ENCODE measurements at regions not wholly inside any gene's neighbourhood (a gene's known extent, or its start where the extent isn't known, plus 50 kb on each side); places are given as distances from the start of the nearest gene placed in this dataset.

DNA sequence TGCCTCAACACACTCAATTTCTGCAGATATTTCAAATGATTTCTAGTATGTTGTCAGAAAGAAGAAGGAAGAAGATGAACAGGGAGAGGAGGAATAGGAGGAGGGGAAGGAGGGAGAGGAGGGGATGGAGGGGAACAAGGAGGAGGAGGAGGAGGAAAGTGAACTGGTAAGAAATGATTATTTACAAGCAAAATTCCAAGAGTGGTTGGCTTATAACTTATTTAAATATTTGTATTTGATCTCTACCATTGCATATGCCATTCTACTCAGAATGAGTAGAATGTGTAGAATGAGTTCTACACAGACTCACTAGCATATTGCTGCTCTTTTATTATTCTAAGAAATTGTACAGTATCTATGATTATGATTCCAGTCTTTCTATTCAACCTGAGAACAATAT, 866.2 kb upstream of the DDX18 start:
- Histone ChIP-seq H3K9ac (ENCODE audit: low read depth, low read length, poor library complexity) (no peak overlapping the region), H2BK120ac (ENCODE audit: low read depth, low read length) (no peak overlapping the region), H3K27me3 (ENCODE audit: control insufficient read depth in 3 of 3, insufficient read depth in 3 of 3, low read depth in 1 of 3, low read length in 3 of 3) (no peaks in the 10 kb centered on the region), H3K4me1 (ENCODE audit: control insufficient read depth in 2 of 2, insufficient read depth in 1 of 2, low read depth in 1 of 2, low read length in 2 of 2) (peaks cover 0 to 2% of the 10 kb centered on the region in 2 donors), H3K79me1 (ENCODE audit: low read depth, low read length) (no peaks in the 10 kb centered on the region), H3K4me3 (ENCODE audit: low read length in 2 of 2) (no peak overlapping the region), H3K36me3 (replicated peaks in 1 of 2; ENCODE audit: control insufficient read depth in 2 of 2, insufficient read depth in 2 of 2, low read length in 2 of 2) (no peaks in the 10 kb centered on the region), H3K14ac (ENCODE audit: low read length) (no peak overlapping the region), H3K4ac (ENCODE audit: low read length) (no peak overlapping the region), H3K4me2 (ENCODE audit: insufficient read depth, low read length, poor library complexity, severe bottlenecking) (no peak overlapping the region), H2AK5ac (ENCODE audit: low read depth, low read length) (no peak overlapping the region), H3K23ac (ENCODE audit: low read depth, low read length, poor library complexity) (no peak overlapping the region), H3K18ac (ENCODE audit: low read length) (no peak overlapping the region), H2BK5ac (ENCODE audit: low read length) (no peak overlapping the region), H2AFZ (ENCODE audit: low read length) (no peak overlapping the region), H2BK15ac (ENCODE audit: low read length) (no peak overlapping the region), H3K9me3 (replicated peaks in 1 of 2; ENCODE audit: control insufficient read depth in 2 of 2, insufficient read depth in 1 of 2, low read depth in 1 of 2, low read length in 2 of 2) (peaks cover 0 to 1% of the 10 kb centered on the region in 2 donors), H4K8ac (ENCODE audit: low read depth, low read length) (no peak overlapping the region), H2BK12ac (ENCODE audit: low read length) (no peak overlapping the region), H4K91ac (ENCODE audit: low read depth, low read length, poor library complexity) (no peak overlapping the region), H3K27ac (replicated peaks; ENCODE audit: low read length) (no peak overlapping the region)
- DNase-seq (ENCODE audit: low spot score), result no peak

DNA sequence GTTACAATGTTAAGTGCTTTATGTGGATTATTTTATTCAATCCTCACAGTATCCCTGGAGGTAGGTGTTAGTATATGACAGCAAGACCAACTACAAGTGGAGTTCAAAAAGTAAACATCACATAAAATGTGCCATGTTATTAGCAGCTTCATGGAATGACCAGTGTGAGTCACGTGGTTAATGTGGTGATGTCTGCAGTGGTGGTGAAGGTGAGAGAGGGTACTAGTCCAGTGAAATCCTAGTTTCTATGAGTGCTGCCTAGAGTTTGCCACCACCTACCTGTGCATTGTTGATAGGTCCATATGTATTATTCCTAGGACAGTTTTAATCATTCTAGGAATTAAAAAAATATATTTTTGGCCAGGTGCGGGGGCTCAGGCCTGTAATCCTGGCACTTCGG, 865.2 kb upstream of the DDX18 start:
- Histone ChIP-seq H4K8ac (ENCODE audit: low read depth, low read length) (no peak overlapping the region), H3K9me3 (replicated peaks in 1 of 2; ENCODE audit: control insufficient read depth in 2 of 2, insufficient read depth in 1 of 2, low read depth in 1 of 2, low read length in 2 of 2) (peaks cover 0 to 1% of the 10 kb centered on the region in 2 donors), H3K27me3 (ENCODE audit: control insufficient read depth in 3 of 3, insufficient read depth in 3 of 3, low read depth in 1 of 3, low read length in 3 of 3) (no peaks in the 10 kb centered on the region), H3K27ac (replicated peaks; ENCODE audit: low read length) (no peak overlapping the region), H2BK15ac (ENCODE audit: low read length) (no peak overlapping the region), H3K4me1 (ENCODE audit: control insufficient read depth in 2 of 2, insufficient read depth in 1 of 2, low read depth in 1 of 2, low read length in 2 of 2) (peaks cover 0 to 2% of the 10 kb centered on the region in 2 donors), H3K4me2 (ENCODE audit: insufficient read depth, low read length, poor library complexity, severe bottlenecking) (no peak overlapping the region), H3K79me1 (ENCODE audit: low read depth, low read length) (no peaks in the 10 kb centered on the region), H4K91ac (ENCODE audit: low read depth, low read length, poor library complexity) (no peak overlapping the region), H2AK5ac (ENCODE audit: low read depth, low read length) (no peak overlapping the region), H3K36me3 (replicated peaks in 1 of 2; ENCODE audit: control insufficient read depth in 2 of 2, insufficient read depth in 2 of 2, low read length in 2 of 2) (no peaks in the 10 kb centered on the region), H3K4ac (ENCODE audit: low read length) (no peak overlapping the region), H3K4me3 (ENCODE audit: low read length in 2 of 2) (no peak overlapping the region), H2BK5ac (ENCODE audit: low read length) (no peak overlapping the region), H3K14ac (ENCODE audit: low read length) (no peak overlapping the region), H3K18ac (ENCODE audit: low read length) (no peak overlapping the region), H2BK12ac (ENCODE audit: low read length) (no peak overlapping the region), H3K23ac (ENCODE audit: low read depth, low read length, poor library complexity) (no peak overlapping the region), H2BK120ac (ENCODE audit: low read depth, low read length) (no peak overlapping the region), H3K9ac (ENCODE audit: low read depth, low read length, poor library complexity) (no peak overlapping the region), H2AFZ (ENCODE audit: low read length) (no peak overlapping the region)
- no CpG with 5 or more reads among the region's 3 CpGs for WGBS, 2 donors (ENCODE audit: extremely low coverage in 2 of 2, insufficient read length in 2 of 2, insufficient replicate concordance in 1 of 2)
- no peak for DNase-seq (ENCODE audit: low spot score)

DNA sequence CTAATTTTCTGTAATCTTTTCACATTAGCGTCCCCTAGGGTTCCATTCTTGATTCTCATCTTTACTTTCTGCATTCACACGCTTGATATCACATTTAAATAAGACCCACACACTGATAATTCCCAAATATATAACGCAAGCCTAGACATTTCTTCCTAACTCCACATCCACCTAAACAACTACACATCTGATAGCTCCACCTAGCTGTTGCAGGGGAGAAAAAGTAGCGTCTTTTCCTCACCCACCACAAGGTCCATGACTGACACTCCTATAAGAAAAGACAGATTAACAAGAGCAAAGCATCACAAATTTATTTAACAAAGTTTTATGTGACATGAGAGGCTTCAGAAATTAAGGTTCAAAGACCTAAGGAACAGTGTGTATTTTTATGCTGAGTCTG, 862.2 kb upstream of the DDX18 start:
- Histone ChIP-seq H3K14ac (ENCODE audit: low read length) (no peak overlapping the region), H3K4me3 (ENCODE audit: low read length in 2 of 2) (no peak overlapping the region), H3K4me1 (ENCODE audit: control insufficient read depth in 2 of 2, insufficient read depth in 1 of 2, low read depth in 1 of 2, low read length in 2 of 2) (no peaks in the 10 kb centered on the region), H3K79me1 (ENCODE audit: low read depth, low read length) (no peaks in the 10 kb centered on the region), H2BK120ac (ENCODE audit: low read depth, low read length) (no peak overlapping the region), H4K8ac (ENCODE audit: low read depth, low read length) (no peak overlapping the region), H3K4me2 (ENCODE audit: insufficient read depth, low read length, poor library complexity, severe bottlenecking) (no peak overlapping the region), H3K27me3 (ENCODE audit: control insufficient read depth in 3 of 3, insufficient read depth in 3 of 3, low read depth in 1 of 3, low read length in 3 of 3) (no peaks in the 10 kb centered on the region), H2BK15ac (ENCODE audit: low read length) (no peak overlapping the region), H2BK12ac (ENCODE audit: low read length) (no peak overlapping the region), H3K36me3 (replicated peaks in 1 of 2; ENCODE audit: control insufficient read depth in 2 of 2, insufficient read depth in 2 of 2, low read length in 2 of 2) (no peaks in the 10 kb centered on the region), H3K4ac (ENCODE audit: low read length) (no peak overlapping the region), H3K9me3 (replicated peaks in 1 of 2; ENCODE audit: control insufficient read depth in 2 of 2, insufficient read depth in 1 of 2, low read depth in 1 of 2, low read length in 2 of 2) (peaks cover 0 to 3% of the 10 kb centered on the region in 2 donors), H3K23ac (ENCODE audit: low read depth, low read length, poor library complexity) (no peak overlapping the region), H2AFZ (ENCODE audit: low read length) (no peak overlapping the region), H2BK5ac (ENCODE audit: low read length) (no peak overlapping the region), H4K91ac (ENCODE audit: low read depth, low read length, poor library complexity) (no peak overlapping the region), H3K18ac (ENCODE audit: low read length) (no peak overlapping the region), H3K9ac (ENCODE audit: low read depth, low read length, poor library complexity) (no peak overlapping the region), H3K27ac (replicated peaks; ENCODE audit: low read length) (no peak overlapping the region), H2AK5ac (ENCODE audit: low read depth, low read length) (no peak overlapping the region)
- WGBS, 2 donors (ENCODE audit: extremely low coverage in 2 of 2, insufficient read length in 2 of 2, insufficient replicate concordance in 1 of 2), result 100% methylated on average over 1 of the region's 4 CpGs; no CpG with 5 or more reads in 1 of the 2 donors
- no peak for DNase-seq (ENCODE audit: low spot score)

DNA sequence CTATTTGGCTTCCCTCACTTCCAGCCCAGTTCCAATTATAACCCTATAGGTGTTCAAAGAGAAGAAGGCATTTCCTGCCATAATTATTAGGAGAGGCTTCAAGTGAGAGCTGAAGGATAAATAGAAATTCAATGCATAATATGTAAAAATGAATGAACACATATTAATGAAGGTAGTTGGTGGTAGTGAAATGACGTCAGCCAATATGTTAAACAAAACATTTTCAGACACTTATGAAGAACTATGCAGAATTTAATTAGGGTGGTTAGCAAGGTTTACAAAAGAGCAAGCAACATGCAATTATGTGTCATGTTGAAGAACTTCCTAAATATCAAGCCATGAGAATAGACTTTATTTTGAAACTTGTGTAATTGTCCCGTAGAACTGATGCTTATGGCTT, 858.8 kb upstream of the DDX18 start:
- Histone ChIP-seq H2AFZ (ENCODE audit: low read length) (no peak overlapping the region), H3K4me1 (ENCODE audit: control insufficient read depth in 2 of 2, insufficient read depth in 1 of 2, low read depth in 1 of 2, low read length in 2 of 2) (no peaks in the 10 kb centered on the region), H4K91ac (ENCODE audit: low read depth, low read length, poor library complexity) (no peak overlapping the region), H3K9ac (ENCODE audit: low read depth, low read length, poor library complexity) (no peak overlapping the region), H3K14ac (ENCODE audit: low read length) (no peak overlapping the region), H2BK15ac (ENCODE audit: low read length) (no peak overlapping the region), H2AK5ac (ENCODE audit: low read depth, low read length) (no peak overlapping the region), H2BK120ac (ENCODE audit: low read depth, low read length) (no peak overlapping the region), H3K27ac (replicated peaks; ENCODE audit: low read length) (no peak overlapping the region), H3K9me3 (replicated peaks in 1 of 2; ENCODE audit: control insufficient read depth in 2 of 2, insufficient read depth in 1 of 2, low read depth in 1 of 2, low read length in 2 of 2) (peaks cover 0 to 3% of the 10 kb centered on the region in 2 donors), H3K36me3 (replicated peaks in 1 of 2; ENCODE audit: control insufficient read depth in 2 of 2, insufficient read depth in 2 of 2, low read length in 2 of 2) (no peaks in the 10 kb centered on the region), H3K79me1 (ENCODE audit: low read depth, low read length) (no peaks in the 10 kb centered on the region), H3K23ac (ENCODE audit: low read depth, low read length, poor library complexity) (no peak overlapping the region), H3K27me3 (ENCODE audit: control insufficient read depth in 3 of 3, insufficient read depth in 3 of 3, low read depth in 1 of 3, low read length in 3 of 3) (no peaks in the 10 kb centered on the region), H2BK12ac (ENCODE audit: low read length) (no peak overlapping the region), H4K8ac (ENCODE audit: low read depth, low read length) (no peak overlapping the region), H3K4me2 (ENCODE audit: insufficient read depth, low read length, poor library complexity, severe bottlenecking) (no peak overlapping the region), H3K4me3 (ENCODE audit: low read length in 2 of 2) (no peak overlapping the region), H3K18ac (ENCODE audit: low read length) (no peak overlapping the region), H3K4ac (ENCODE audit: low read length) (no peak overlapping the region), H2BK5ac (ENCODE audit: low read length) (no peak overlapping the region)
- no peak for DNase-seq (ENCODE audit: low spot score)
- no CpG with 5 or more reads among the region's 2 CpGs for WGBS, 2 donors (ENCODE audit: extremely low coverage in 2 of 2, insufficient read length in 2 of 2, insufficient replicate concordance in 1 of 2)

All from neuronal stem cell (in vitro differentiated cells).